22Rv1 (cell line): ENCODE measurements at regions not wholly inside any gene's neighbourhood (a gene's known extent, or its start where the extent isn't known, plus 50 kb on each side); places are given as distances from the start of the nearest gene placed in this dataset.

ENCODE experiments used
- CTCF ChIP-seq: fragments of 450-650 bp; IDR thresholded peaks from 2 replicates; pipeline ENCODE4 v1.5.1; 2017; ENCODE audit warnings: mild to moderate bottlenecking
- ZFX ChIP-seq: fragments of 450-650 bp; IDR thresholded peaks from 2 replicates; pipeline ENCODE4 v1.6.1; 2017; ENCODE audit warnings: antibody characterized with exemption, borderline replicate concordance

GRCh38 chr11:25198704-25199103 lies 701.9 kb downstream of the LUZP2 start:
- TF ChIP-seq CTCF (no peak), ZFX (no peak)
